Activated naive CD8-positive, alpha-beta T cell (primary cell): ENCODE measurements at regions not wholly inside any gene's neighbourhood (a gene's known extent, or its start where the extent isn't known, plus 50 kb on each side); places are given as distances from the start of the nearest gene placed in this dataset.

Experiments used
- H3K27ac Mint-ChIP-seq: one replicate; pipeline ENCODE4 v1.8.0; 2021; ENCODE audit warnings: mixed read lengths
- H3K27me3 Mint-ChIP-seq: one replicate; pipeline ENCODE4 v1.8.0; 2021; ENCODE audit warnings: mixed read lengths
- H3K36me3 Mint-ChIP-seq: one replicate; pipeline ENCODE4 v1.8.0; 2021; ENCODE audit warnings: mixed read lengths
- H3K4me1 Mint-ChIP-seq: one replicate; pipeline ENCODE4 v1.8.0; 2021; ENCODE audit warnings: low read depth, mixed read lengths
- H3K4me3 Mint-ChIP-seq: one replicate; pipeline ENCODE4 v1.8.0; 2021; ENCODE audit warnings: mild to moderate bottlenecking, mixed read lengths
- H3K9me3 Mint-ChIP-seq: one replicate; pipeline ENCODE4 v1.8.0; 2021; ENCODE audit warnings: low read depth, mixed read lengths

DNA sequence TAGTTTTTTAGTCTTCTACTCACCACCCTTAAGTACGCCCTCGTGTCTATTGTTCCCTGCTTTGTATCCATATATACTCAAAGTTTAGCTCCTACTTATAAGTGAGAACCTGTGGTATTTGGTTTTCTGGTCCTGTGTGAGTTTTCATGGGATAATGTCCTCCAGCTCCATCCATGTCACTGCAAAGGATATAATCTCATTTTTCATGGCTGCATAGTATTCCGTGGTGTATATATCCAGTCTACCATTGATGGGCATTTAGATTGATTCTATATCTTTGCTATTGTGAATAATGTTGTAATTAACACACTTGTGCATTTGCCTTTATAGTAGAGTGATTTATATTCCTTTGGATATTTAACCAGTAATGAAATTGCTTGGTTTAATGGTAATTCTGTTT lies 579.9 kb downstream of the CDH18 start:
- Mint-ChIP-seq H3K9me3 (peaks cover 19% of the 10 kb centered on the region), H3K27ac (no peak overlapping the region), H3K4me1 (no peaks in the 10 kb centered on the region), H3K4me3 (no peak overlapping the region), H3K36me3 (no peaks in the 10 kb centered on the region), H3K27me3 (no peaks in the 10 kb centered on the region)

DNA sequence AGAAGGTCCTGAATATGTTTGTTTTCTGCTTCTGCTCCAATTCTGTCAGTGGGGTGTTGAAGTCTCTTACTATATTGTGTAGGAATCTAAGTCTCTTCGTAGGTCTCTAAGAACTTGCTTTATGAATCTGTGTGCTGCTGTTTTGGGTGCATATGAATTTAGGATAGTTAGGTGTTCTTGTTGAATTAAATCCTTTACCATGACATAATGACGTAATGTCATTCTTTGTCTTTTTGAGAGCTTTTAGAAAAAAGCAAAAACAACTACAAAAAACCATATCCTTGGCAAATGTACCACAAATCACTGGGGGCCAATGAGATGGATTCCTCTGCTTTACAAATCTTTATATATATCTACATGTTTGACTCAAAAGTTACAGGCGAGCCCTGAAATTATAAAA lies 576.1 kb downstream of the CDH18 start:
- Mint-ChIP-seq H3K4me1 (no peaks in the 10 kb centered on the region), H3K4me3 (no peak overlapping the region), H3K27ac (no peak overlapping the region), H3K27me3 (no peaks in the 10 kb centered on the region), H3K36me3 (no peaks in the 10 kb centered on the region), H3K9me3 (peaks cover 16% of the 10 kb centered on the region)
